ENCODE measurements at regions not wholly inside any gene's neighbourhood (a gene's known extent, or its start where the extent isn't known, plus 50 kb on each side); places are given as distances from the start of the nearest gene placed in this dataset.

GRCh38 chr10:118444069-118444468 is 101.9 kb upstream of the FAM204A start:
- Histone ChIP-seq H3K9ac (ENCODE audit: low read length) (no peak overlapping the region), H3K9me2 (ENCODE audit: low read depth, low read length) (no peaks in the 10 kb centered on the region), H3K36me3 (ENCODE audit: insufficient read depth, low read length) (no peaks in the 10 kb centered on the region), H3K4me3 (ENCODE audit: low read depth, low read length, poor library complexity, severe bottlenecking) (no peak overlapping the region), H3F3A (ENCODE audit: insufficient read depth, low read length) (no peaks in the 10 kb centered on the region), H4K20me1 (ENCODE audit: insufficient read depth, low read length) (no peaks in the 10 kb centered on the region), H3K27me3 (ENCODE audit: insufficient read depth, low read length) (peaks cover 2% of the 10 kb centered on the region; the same call in 1 of the 2 replicates), H3K4me2 (ENCODE audit: low read length) (no peak overlapping the region), H3K27ac (ENCODE audit: low read depth, low read length, poor library complexity, severe bottlenecking) (no peak overlapping the region), H3K9me3 (ENCODE audit: low read length) (no peaks in the 10 kb centered on the region), H3K79me2 (ENCODE audit: insufficient read depth, low read length) (no peaks in the 10 kb centered on the region), H2AFZ (ENCODE audit: low read length) (no peak overlapping the region), H3K4me1 (ENCODE audit: insufficient read depth, low read length, severe bottlenecking) (no peaks in the 10 kb centered on the region)
- TF ChIP-seq EZH2 (IDR thresholded peaks at IDR 0.05; ENCODE audit: borderline replicate concordance, low read length) (no peak), CTCF (IDR thresholded peaks at IDR 0.05; ENCODE audit: low read length) (no peak)

GRCh38 chr10:118442032-118442431 is 99.9 kb upstream of the FAM204A start:
- H3K4me1 ChIP-seq (ENCODE audit: insufficient read depth, low read length, severe bottlenecking) = no peaks in the 10 kb centered on the region
- no peak overlapping the region for H3K27ac ChIP-seq (ENCODE audit: low read depth, low read length, poor library complexity, severe bottlenecking)
- no peaks in the 10 kb centered on the region for H4K20me1 ChIP-seq (ENCODE audit: insufficient read depth, low read length)
- no peak overlapping the region for H3K4me2 ChIP-seq (ENCODE audit: low read length)
- H3K9ac ChIP-seq (ENCODE audit: low read length) = no peak overlapping the region
- H3K4me3 ChIP-seq (ENCODE audit: low read depth, low read length, poor library complexity, severe bottlenecking) = no peak overlapping the region
- H3K27me3 ChIP-seq (ENCODE audit: insufficient read depth, low read length) = no peaks in the 10 kb centered on the region
- no peak overlapping the region for H2AFZ ChIP-seq (ENCODE audit: low read length)
- no peaks in the 10 kb centered on the region for H3F3A ChIP-seq (ENCODE audit: insufficient read depth, low read length)
- H3K36me3 ChIP-seq (ENCODE audit: insufficient read depth, low read length) = no peaks in the 10 kb centered on the region
- no peaks in the 10 kb centered on the region for H3K79me2 ChIP-seq (ENCODE audit: insufficient read depth, low read length)
- TF ChIP-seq EZH2 (IDR thresholded peaks at IDR 0.05; ENCODE audit: borderline replicate concordance, low read length) (no peak), CTCF (IDR thresholded peaks at IDR 0.05; ENCODE audit: low read length) (no peak)
- H3K9me2 ChIP-seq (ENCODE audit: low read depth, low read length) = no peaks in the 10 kb centered on the region
- no peaks in the 10 kb centered on the region for H3K9me3 ChIP-seq (ENCODE audit: low read length)

GRCh38 chr10:118439824-118440223 is 97.7 kb upstream of the FAM204A start:
- Histone ChIP-seq H3K9me2 (ENCODE audit: low read depth, low read length) (no peaks in the 10 kb centered on the region), H2AFZ (ENCODE audit: low read length) (no peak overlapping the region), H3K4me3 (ENCODE audit: low read depth, low read length, poor library complexity, severe bottlenecking) (no peak overlapping the region), H3K27ac (ENCODE audit: low read depth, low read length, poor library complexity, severe bottlenecking) (no peak overlapping the region), H3K4me2 (ENCODE audit: low read length) (no peak overlapping the region), H3K9me3 (ENCODE audit: low read length) (no peaks in the 10 kb centered on the region), H3K36me3 (ENCODE audit: insufficient read depth, low read length) (no peaks in the 10 kb centered on the region), H4K20me1 (ENCODE audit: insufficient read depth, low read length) (no peaks in the 10 kb centered on the region), H3K27me3 (ENCODE audit: insufficient read depth, low read length) (no peaks in the 10 kb centered on the region), H3F3A (ENCODE audit: insufficient read depth, low read length) (no peaks in the 10 kb centered on the region), H3K79me2 (ENCODE audit: insufficient read depth, low read length) (no peaks in the 10 kb centered on the region), H3K4me1 (ENCODE audit: insufficient read depth, low read length, severe bottlenecking) (no peaks in the 10 kb centered on the region), H3K9ac (ENCODE audit: low read length) (no peak overlapping the region)
- TF ChIP-seq EZH2 (IDR thresholded peaks at IDR 0.05; ENCODE audit: borderline replicate concordance, low read length) (no peak), CTCF (IDR thresholded peaks at IDR 0.05; ENCODE audit: low read length) (no peak)
